HepG2 (cell line): ENCODE measurements at regions not wholly inside any gene's neighbourhood (a gene's known extent, or its start where the extent isn't known, plus 50 kb on each side); places are given as distances from the start of the nearest gene placed in this dataset.

Source experiments
- ATAC-seq: fragments of 200-7000 bp; cut with Tn5 transposase; 3 replicates; pipeline ENCODE4 v1.9.1; 2020; ENCODE audit warnings: mild to moderate bottlenecking, moderate library complexity
- BruUV-seq: library from RNA; stranded (reverse); fragments of 400-500 nt; replicated peaks from 2 replicates; lab custom pipeline; 2021; lab: Mats Ljungman, UMichigan
- CTCF ChIA-PET: fragments of 300-600 bp; formaldehyde crosslinking; extraction: SDS; loops from one replicate; lab custom pipeline; 2021; ENCODE audit warnings: low total read pairs, inconsistent platforms, low intra/inter-chr PET ratio; lab: Yijun Ruan, JAX
- POLR2A ChIA-PET: fragments of 350-600 bp; sonication (Branson Sonifier 250); formaldehyde crosslinking; loops from one replicate; lab custom pipeline; 2020; ENCODE audit warnings: antibody characterized with exemption, inconsistent platforms; lab: Yijun Ruan, JAX
- DNase-seq: peaks from one replicate; pipeline ENCODE4 v3.0.0-alpha.2; 2015; ENCODE audit warnings: low spot score
- FAIRE-seq: peaks from 3 replicates; lab custom pipeline; 2011; peaks lifted over from hg19 to GRCh38; lab: Jason Lieb, UNC
- H2AFZ ChIP-seq: one replicate; pipeline ENCODE4 v1.6.1; 2011; ENCODE audit warnings: low read length, inconsistent platforms
- H3K27ac ChIP-seq: fragments of 300-600 bp; 3 replicates; pipeline ENCODE4 v1.8.0; 2011; ENCODE audit warnings: mixed run types, mild to moderate bottlenecking, mixed read lengths, low read length, inconsistent platforms; ENCODE audit not compliant: insufficient read depth; ENCODE audit errors: extremely low read length
- H3K27me3 ChIP-seq, 2 experiments: fragments of 200-600 bp in 1 of 2; 2 replicates in 1 of 2; 3 replicates in 1 of 2; pipeline versions ENCODE4 v1.6.0 to v1.8.0; 2011; ENCODE audit warnings: low read length in 2 of 2, mild to moderate bottlenecking in 2 of 2, moderate library complexity in 2 of 2, inconsistent platforms in 1 of 2; ENCODE audit not compliant: insufficient read depth in 2 of 2, control insufficient read depth in 1 of 2
- H3K36me3 ChIP-seq, 2 experiments: fragments of 200-600 bp in 1 of 2; replicated peaks in 1 of 2; 2 replicates in 1 of 2; 3 replicates in 1 of 2; pipeline versions ENCODE4 v1.5.1 to v1.8.0; 2011; ENCODE audit warnings: low read length in 2 of 2, inconsistent platforms in 1 of 2; ENCODE audit not compliant: insufficient read depth in 2 of 2, control insufficient read depth in 1 of 2
- H3K4me1 ChIP-seq: 2 replicates; pipeline ENCODE4 v1.5.1; 2012; ENCODE audit warnings: low read length, inconsistent platforms; ENCODE audit not compliant: insufficient read depth
- H3K4me2 ChIP-seq: 2 replicates; pipeline ENCODE4 v1.6.0; 2011; ENCODE audit warnings: low read depth, low read length, inconsistent platforms
- H3K4me3 ChIP-seq, 3 experiments: fragments of 200-600 bp in 1 of 3; sonication (generic), shearing (Covaris generic) in 1 of 3; replicated peaks in 1 of 3; 2 replicates each; pipeline ENCODE4 v1.5.1; 2011 to 2016; ENCODE audit warnings: low read length in 3 of 3, inconsistent platforms in 2 of 3, low read depth in 2 of 3, mild to moderate bottlenecking in 2 of 3, control low read depth in 1 of 3, mixed read lengths in 1 of 3; ENCODE audit not compliant: insufficient read depth in 1 of 3
- H3K79me2 ChIP-seq: one replicate; pipeline ENCODE4 v1.6.1; 2011; ENCODE audit warnings: low read length, inconsistent platforms; ENCODE audit not compliant: insufficient read depth
- H3K9ac ChIP-seq: 2 replicates; pipeline ENCODE4 v1.6.0; 2011; ENCODE audit warnings: mild to moderate bottlenecking, low read depth, low read length, inconsistent platforms; ENCODE audit not compliant: insufficient read depth
- H3K9me3 ChIP-seq: 2 replicates; pipeline ENCODE4 v1.5.1; 2012; ENCODE audit warnings: mild to moderate bottlenecking, low read length
- H4K20me1 ChIP-seq: 2 replicates; pipeline ENCODE4 v1.6.0; 2011; ENCODE audit warnings: inconsistent platforms, mild to moderate bottlenecking, low read length, moderate library complexity; ENCODE audit not compliant: insufficient read depth
- ADNP ChIP-seq: sonication (generic); formaldehyde crosslinking; IDR thresholded peaks from 2 replicates; pipeline ENCODE4 v1.4.0; 2020; ENCODE audit warnings: missing genetic modification reagents
- NFYB ChIP-seq: sonication (generic); formaldehyde crosslinking; IDR thresholded peaks from 2 replicates; pipeline ENCODE4 v1.4.0; 2020; ENCODE audit warnings: missing genetic modification reagents
- TOPORS ChIP-seq: sonication (generic); formaldehyde crosslinking; IDR thresholded peaks from 2 replicates; pipeline ENCODE4 v1.8.0; 2023; ENCODE audit warnings: mild to moderate bottlenecking, missing genetic modification reagents
- TP53 ChIP-seq: sonication (generic); formaldehyde crosslinking; conservative IDR thresholded peaks from 2 replicates; pipeline ENCODE4 v1.4.0; 2020; ENCODE audit warnings: missing genetic modification reagents
- YEATS2 ChIP-seq: sonication (generic); formaldehyde crosslinking; IDR thresholded peaks from 2 replicates; pipeline ENCODE4 v1.4.0; 2020; ENCODE audit warnings: missing genetic modification reagents, borderline replicate concordance
- ZBTB14 ChIP-seq: sonication (generic); formaldehyde crosslinking; IDR thresholded peaks from 2 replicates; pipeline ENCODE4 v1.4.0; 2020; ENCODE audit warnings: missing genetic modification reagents
- ZNF549 ChIP-seq: sonication (generic); formaldehyde crosslinking; IDR thresholded peaks from 2 replicates; pipeline ENCODE4 v1.5.0; 2020; ENCODE audit warnings: missing genetic modification reagents
- ZNF672 ChIP-seq: sonication (generic); formaldehyde crosslinking; IDR thresholded peaks from 2 replicates; pipeline ENCODE4 v1.8.1; 2022; ENCODE audit warnings: missing genetic modification reagents
- ZNF850 ChIP-seq: sonication (generic); formaldehyde crosslinking; conservative IDR thresholded peaks from 2 replicates; pipeline ENCODE4 v1.9.0; 2021; ENCODE audit warnings: mild to moderate bottlenecking, missing genetic modification reagents
- ZNF878 ChIP-seq: sonication (generic); formaldehyde crosslinking; IDR thresholded peaks from 2 replicates; pipeline ENCODE4 v1.8.1; 2023; ENCODE audit warnings: mild to moderate bottlenecking, missing genetic modification reagents, moderate library complexity
- ZSCAN25 ChIP-seq: sonication (generic); formaldehyde crosslinking; IDR thresholded peaks from 2 replicates; pipeline ENCODE4 v1.8.0; 2022; ENCODE audit warnings: mild to moderate bottlenecking, missing genetic modification reagents
- WGBS: methylation state at CpG from one replicate; pipeline ENCODE4 v1.1.6; 2017; ENCODE audit warnings: low lambda C conversion rate; 5-methylcytosine and 5-hydroxymethylcytosine counted together
- in situ Hi-C: cut with HindIII; loops from 2 replicates; pipeline ENCODE4 v1.10.0; 2017; ENCODE audit warnings: low pct_unique_long_range_greater_than_20kb; ENCODE audit not compliant: extremely low pct_ligation_motif_present
- intact Hi-C: fragments of 100-400 bp; cut with micrococcal nuclease; formaldehyde crosslinking; loops from one replicate; pipeline ENCODE4 v1.10.0; 2022; ENCODE audit not compliant: unreplicated experiment

GRCh38 chr10:132468216-132468615 is 69.4 kb upstream of the INPP5A start (continued):
- TF ChIP-seq ZBTB14 (CRISPR knock-in tag) (no peak), ZNF878 (CRISPR knock-in tag) (no peak), TP53 (CRISPR knock-in tag) (no peak), YEATS2 (CRISPR knock-in tag) (no peak)

GRCh38 chr10:132468651-132469050 is 68.9 kb upstream of the INPP5A start:
- intact Hi-C loops, result no loop called here

More at GRCh38 chr10:132468651-132469050, 68.9 kb upstream of the INPP5A start:
- no peak for TF ChIP-seq ADNP (CRISPR knock-in tag)
- no peak for TF ChIP-seq ZNF672 (CRISPR knock-in tag)
- no peak for TF ChIP-seq ZNF549
- TF ChIP-seq ZNF850, result no peak
- TF ChIP-seq NFYB (CRISPR knock-in tag), result no peak
- TF ChIP-seq TOPORS (CRISPR knock-in tag), result no peak
- TF ChIP-seq ZSCAN25, result 0 out of 2 replicates have a peak, but pooled peaks have one; percentile 27
- Histone ChIP-seq H3K9me3 (no peaks in the 10 kb centered on the region), H3K4me2 (no peak overlapping the region), H3K27me3 (peaks cover 27 to 66% of the 10 kb centered on the region in 2 experiments; a peak in 4 of 5 replicates), H3K4me3 (no peak overlapping the region), H2AFZ (no peak overlapping the region), H3K9ac (no peak overlapping the region), H3K36me3 (no peaks in the 10 kb centered on the region), H4K20me1 (no peaks in the 10 kb centered on the region), H3K79me2 (no peaks in the 10 kb centered on the region), H3K27ac (no peak overlapping the region), H3K4me1 (peaks cover 12% of the 10 kb centered on the region)
- in situ Hi-C loops, result no loop called here
- ATAC-seq, result no peak
- WGBS, result 51% methylated on average over 5 of the region's 10 CpGs
- CTCF ChIA-PET, result no interaction called here
- no peak for DNase-seq
- POLR2A ChIA-PET, result no interaction called here
- BruUV-seq, result no TSS peak
- no peak for FAIRE-seq
